ENCODE measurements at regions not wholly inside any gene's neighbourhood (a gene's known extent, or its start where the extent isn't known, plus 50 kb on each side); places are given as distances from the start of the nearest gene placed in this dataset.

GRCh38 chr2:225104321-225104720, 62.1 kb upstream of the DOCK10 start:
- H3K4me1 ChIP-seq (ENCODE audit: insufficient read depth, low read length, severe bottlenecking), result no peaks in the 10 kb centered on the region

GRCh38 chr2:225103737-225104141, 61.5 kb upstream of the DOCK10 start:
- H3K4me1 ChIP-seq (ENCODE audit: insufficient read depth, low read length, severe bottlenecking), result no peaks in the 10 kb centered on the region
- no peaks in the 10 kb centered on the region for H3K9me2 ChIP-seq (ENCODE audit: low read depth, low read length)
- H3K27me3 ChIP-seq (ENCODE audit: insufficient read depth, low read length), result no peaks in the 10 kb centered on the region
- no peak overlapping the region for H3K27ac ChIP-seq (ENCODE audit: low read depth, low read length, poor library complexity, severe bottlenecking)
- no peaks in the 10 kb centered on the region for H3K36me3 ChIP-seq (ENCODE audit: insufficient read depth, low read length)
- H3K9ac ChIP-seq (ENCODE audit: low read length), result no peak overlapping the region
- H3K4me2 ChIP-seq (ENCODE audit: low read length), result no peak overlapping the region
- H3F3A ChIP-seq (ENCODE audit: insufficient read depth, low read length), result no peaks in the 10 kb centered on the region
- H3K9me3 ChIP-seq (ENCODE audit: low read length), result no peaks in the 10 kb centered on the region
- H2AFZ ChIP-seq (ENCODE audit: low read length), result no peak overlapping the region
- H4K20me1 ChIP-seq (ENCODE audit: insufficient read depth, low read length), result no peaks in the 10 kb centered on the region
- TF ChIP-seq, protein P1, sequence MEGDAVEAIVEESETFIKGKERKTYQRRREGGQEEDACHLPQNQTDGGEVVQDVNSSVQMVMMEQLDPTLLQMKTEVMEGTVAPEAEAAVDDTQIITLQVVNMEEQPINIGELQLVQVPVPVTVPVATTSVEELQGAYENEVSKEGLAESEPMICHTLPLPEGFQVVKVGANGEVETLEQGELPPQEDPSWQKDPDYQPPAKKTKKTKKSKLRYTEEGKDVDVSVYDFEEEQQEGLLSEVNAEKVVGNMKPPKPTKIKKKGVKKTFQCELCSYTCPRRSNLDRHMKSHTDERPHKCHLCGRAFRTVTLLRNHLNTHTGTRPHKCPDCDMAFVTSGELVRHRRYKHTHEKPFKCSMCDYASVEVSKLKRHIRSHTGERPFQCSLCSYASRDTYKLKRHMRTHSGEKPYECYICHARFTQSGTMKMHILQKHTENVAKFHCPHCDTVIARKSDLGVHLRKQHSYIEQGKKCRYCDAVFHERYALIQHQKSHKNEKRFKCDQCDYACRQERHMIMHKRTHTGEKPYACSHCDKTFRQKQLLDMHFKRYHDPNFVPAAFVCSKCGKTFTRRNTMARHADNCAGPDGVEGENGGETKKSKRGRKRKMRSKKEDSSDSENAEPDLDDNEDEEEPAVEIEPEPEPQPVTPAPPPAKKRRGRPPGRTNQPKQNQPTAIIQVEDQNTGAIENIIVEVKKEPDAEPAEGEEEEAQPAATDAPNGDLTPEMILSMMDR (IDR thresholded peaks at IDR 0.05; ENCODE audit: low read length), result no peak
- no peak for TF ChIP-seq EZH2 (IDR thresholded peaks at IDR 0.05; ENCODE audit: borderline replicate concordance, low read length)
- no peak overlapping the region for H3K4me3 ChIP-seq (ENCODE audit: low read depth, low read length, poor library complexity, severe bottlenecking)
- no peaks in the 10 kb centered on the region for H3K79me2 ChIP-seq (ENCODE audit: insufficient read depth, low read length)

More at GRCh38 chr2:225104321-225104720, 62.1 kb upstream of the DOCK10 start:
- Histone ChIP-seq H3F3A (ENCODE audit: insufficient read depth, low read length) (no peaks in the 10 kb centered on the region), H3K27me3 (ENCODE audit: insufficient read depth, low read length) (no peaks in the 10 kb centered on the region), H3K4me2 (ENCODE audit: low read length) (no peak overlapping the region), H3K79me2 (ENCODE audit: insufficient read depth, low read length) (no peaks in the 10 kb centered on the region), H2AFZ (ENCODE audit: low read length) (no peak overlapping the region), H4K20me1 (ENCODE audit: insufficient read depth, low read length) (no peaks in the 10 kb centered on the region), H3K4me3 (ENCODE audit: low read depth, low read length, poor library complexity, severe bottlenecking) (no peak overlapping the region), H3K36me3 (ENCODE audit: insufficient read depth, low read length) (no peaks in the 10 kb centered on the region), H3K9me3 (ENCODE audit: low read length) (no peaks in the 10 kb centered on the region), H3K9ac (ENCODE audit: low read length) (no peak overlapping the region), H3K9me2 (ENCODE audit: low read depth, low read length) (no peaks in the 10 kb centered on the region), H3K27ac (ENCODE audit: low read depth, low read length, poor library complexity, severe bottlenecking) (no peak overlapping the region)
- TF ChIP-seq, protein P1 (IDR thresholded peaks at IDR 0.05; ENCODE audit: low read length), result no peak
- TF ChIP-seq EZH2 (IDR thresholded peaks at IDR 0.05; ENCODE audit: borderline replicate concordance, low read length), result no peak

DNA sequence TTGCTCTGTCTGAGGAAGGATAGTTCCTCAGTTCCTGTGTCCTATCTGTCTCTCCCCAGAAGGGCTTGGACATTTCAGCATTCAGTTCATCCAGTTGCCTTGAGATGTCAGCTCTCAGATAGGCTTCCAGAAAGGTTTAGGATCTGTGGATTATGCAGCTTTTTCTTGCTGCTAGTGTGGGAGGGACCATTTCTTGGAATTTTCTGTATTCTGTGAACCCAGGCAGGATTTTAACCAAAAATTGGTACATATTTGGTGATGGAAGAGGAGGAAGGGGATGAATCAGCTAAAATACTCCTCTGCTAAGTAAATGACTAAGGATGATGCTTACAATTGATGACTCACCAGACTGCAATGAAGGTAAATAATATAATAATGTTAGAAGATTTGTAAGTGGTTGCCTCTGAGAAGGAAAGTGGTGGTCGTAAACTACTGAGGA, 58.6 kb upstream of the DOCK10 start:
- Histone ChIP-seq H3K4me1 (ENCODE audit: insufficient read depth, low read length, severe bottlenecking) (no peaks in the 10 kb centered on the region), H2AFZ (ENCODE audit: low read length) (no peak overlapping the region), H3K27ac (ENCODE audit: low read depth, low read length, poor library complexity, severe bottlenecking) (no peak overlapping the region), H3K36me3 (ENCODE audit: insufficient read depth, low read length) (no peaks in the 10 kb centered on the region), H3K27me3 (ENCODE audit: insufficient read depth, low read length) (no peaks in the 10 kb centered on the region), H3K9ac (ENCODE audit: low read length) (no peak overlapping the region), H3F3A (ENCODE audit: insufficient read depth, low read length) (no peaks in the 10 kb centered on the region), H3K79me2 (ENCODE audit: insufficient read depth, low read length) (no peaks in the 10 kb centered on the region), H3K9me3 (ENCODE audit: low read length) (no peaks in the 10 kb centered on the region), H3K9me2 (ENCODE audit: low read depth, low read length) (no peaks in the 10 kb centered on the region), H4K20me1 (ENCODE audit: insufficient read depth, low read length) (no peaks in the 10 kb centered on the region), H3K4me3 (ENCODE audit: low read depth, low read length, poor library complexity, severe bottlenecking) (no peak overlapping the region), H3K4me2 (ENCODE audit: low read length) (no peak overlapping the region)
- TF ChIP-seq EZH2 (IDR thresholded peaks at IDR 0.05; ENCODE audit: borderline replicate concordance, low read length), result no peak
- TF ChIP-seq, protein P1 (IDR thresholded peaks at IDR 0.05; ENCODE audit: low read length), result no peak
